ENCODE measurements at regions not wholly inside any gene's neighbourhood (a gene's known extent, or its start where the extent isn't known, plus 50 kb on each side); places are given as distances from the start of the nearest gene placed in this dataset.

DNA sequence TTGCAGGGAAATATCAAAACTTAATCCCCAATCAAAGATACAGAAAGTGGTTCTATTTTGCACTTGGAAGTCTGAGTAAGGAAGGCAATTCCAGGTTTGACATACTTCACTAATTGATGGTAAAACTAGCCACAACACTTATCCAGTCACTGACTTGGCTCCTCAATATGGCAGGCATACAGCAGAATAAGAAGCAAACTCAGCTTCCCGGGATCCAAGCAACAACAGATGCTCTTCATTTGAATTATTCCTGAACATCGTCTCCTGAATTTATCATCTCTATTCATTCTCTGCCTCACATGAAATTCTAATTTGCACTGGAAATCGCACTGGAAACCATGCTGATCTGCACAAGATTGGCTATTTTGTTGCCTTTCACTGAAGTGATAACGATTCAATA is 629.6 kb downstream of the PRELID2 start:
- DNase-seq (ENCODE audit: low read depth): no peak
- TF ChIP-seq, protein P1, sequence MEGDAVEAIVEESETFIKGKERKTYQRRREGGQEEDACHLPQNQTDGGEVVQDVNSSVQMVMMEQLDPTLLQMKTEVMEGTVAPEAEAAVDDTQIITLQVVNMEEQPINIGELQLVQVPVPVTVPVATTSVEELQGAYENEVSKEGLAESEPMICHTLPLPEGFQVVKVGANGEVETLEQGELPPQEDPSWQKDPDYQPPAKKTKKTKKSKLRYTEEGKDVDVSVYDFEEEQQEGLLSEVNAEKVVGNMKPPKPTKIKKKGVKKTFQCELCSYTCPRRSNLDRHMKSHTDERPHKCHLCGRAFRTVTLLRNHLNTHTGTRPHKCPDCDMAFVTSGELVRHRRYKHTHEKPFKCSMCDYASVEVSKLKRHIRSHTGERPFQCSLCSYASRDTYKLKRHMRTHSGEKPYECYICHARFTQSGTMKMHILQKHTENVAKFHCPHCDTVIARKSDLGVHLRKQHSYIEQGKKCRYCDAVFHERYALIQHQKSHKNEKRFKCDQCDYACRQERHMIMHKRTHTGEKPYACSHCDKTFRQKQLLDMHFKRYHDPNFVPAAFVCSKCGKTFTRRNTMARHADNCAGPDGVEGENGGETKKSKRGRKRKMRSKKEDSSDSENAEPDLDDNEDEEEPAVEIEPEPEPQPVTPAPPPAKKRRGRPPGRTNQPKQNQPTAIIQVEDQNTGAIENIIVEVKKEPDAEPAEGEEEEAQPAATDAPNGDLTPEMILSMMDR (IDR thresholded peaks at IDR 0.05; ENCODE audit: control insufficient read depth, insufficient read depth, low read depth, low read length, missing control alignments): no peak
- no peak overlapping the region for H3K4me3 ChIP-seq (ENCODE audit: control insufficient read depth, low read depth, low read length)

DNA sequence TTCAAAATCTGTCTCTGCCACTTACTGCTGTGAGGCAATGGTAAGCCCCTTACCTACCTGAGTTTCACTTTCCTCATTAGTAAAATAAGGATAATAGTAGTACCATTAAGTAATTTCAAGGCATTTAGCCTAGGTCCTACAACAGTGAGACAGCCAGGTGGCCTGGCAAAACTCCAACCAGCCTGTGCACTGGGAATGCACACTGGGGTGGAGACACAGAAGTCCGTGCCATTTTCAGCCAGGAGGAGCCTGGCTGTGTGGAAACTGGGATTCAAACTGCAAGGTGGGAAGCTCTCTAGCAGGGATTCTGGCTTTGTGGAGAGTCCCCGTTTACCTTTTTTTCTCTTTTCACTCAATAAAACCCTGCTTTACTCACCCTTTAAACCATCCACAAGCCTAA is 630.4 kb downstream of the PRELID2 start:
- DNase-seq (ENCODE audit: low read depth): no peak
- TF ChIP-seq, protein P1 (IDR thresholded peaks at IDR 0.05; ENCODE audit: control insufficient read depth, insufficient read depth, low read depth, low read length, missing control alignments): no peak

DNA sequence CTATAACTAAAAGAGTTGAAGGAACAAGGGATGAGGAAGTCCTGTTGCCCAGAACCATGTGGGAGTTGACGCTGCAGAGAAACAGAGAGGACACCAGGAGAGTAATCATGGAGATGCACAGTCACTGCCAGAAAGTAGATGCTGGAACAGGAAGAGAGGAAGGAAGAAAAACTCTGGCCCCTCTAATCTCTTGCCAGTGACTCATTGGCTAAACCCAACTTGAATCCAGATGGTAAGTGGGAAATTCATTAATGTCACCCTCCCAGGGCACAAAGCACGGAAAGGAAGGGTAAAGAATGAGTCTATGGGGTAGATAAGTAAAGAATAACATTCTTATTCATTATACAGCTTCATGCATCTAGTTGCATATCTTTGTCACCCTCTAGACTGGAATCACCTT is 631.9 kb downstream of the PRELID2 start:
- DNase-seq (ENCODE audit: low read depth): no peak
- TF ChIP-seq, protein P1 (IDR thresholded peaks at IDR 0.05; ENCODE audit: control insufficient read depth, insufficient read depth, low read depth, low read length, missing control alignments): no peak
- no peak overlapping the region for H3K4me3 ChIP-seq (ENCODE audit: control insufficient read depth, low read depth, low read length)

More for the DNA sequence above, 630.4 kb downstream of the PRELID2 start:
- H3K4me3 ChIP-seq (ENCODE audit: control insufficient read depth, low read depth, low read length): no peak overlapping the region

DNA sequence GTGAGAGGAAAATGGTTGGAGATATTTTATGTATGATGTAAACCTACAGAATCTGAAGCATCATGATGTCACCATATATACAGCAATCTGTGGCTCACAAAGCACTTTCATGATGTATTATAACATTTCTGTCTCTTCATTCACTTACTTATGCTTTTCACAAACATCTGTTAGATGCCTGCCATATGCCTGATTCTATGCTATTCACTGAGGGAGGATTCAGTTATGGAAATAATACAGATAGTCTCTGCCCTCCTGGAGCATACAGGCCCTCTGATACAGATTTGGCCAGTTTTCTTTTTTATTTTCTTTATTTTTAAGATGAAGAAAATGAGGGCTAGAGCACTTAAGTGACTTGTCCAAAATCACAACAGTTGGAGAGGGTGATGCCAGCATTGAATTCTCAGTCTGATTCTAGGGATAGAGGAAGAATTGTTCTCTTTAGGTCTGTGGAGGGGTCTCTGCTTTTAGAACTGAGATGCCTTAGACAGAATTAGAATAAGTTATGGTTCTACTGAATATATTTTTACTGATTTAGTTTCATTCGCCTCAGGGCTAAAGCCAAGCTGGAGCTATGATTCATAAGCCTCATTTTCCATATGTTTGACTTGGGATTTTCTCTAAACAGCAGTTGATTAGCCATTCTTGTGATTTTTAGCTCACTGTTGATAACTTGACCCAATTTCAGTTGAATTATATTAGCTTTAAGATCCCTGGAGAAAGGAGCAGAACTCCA is 636.4 kb downstream of the PRELID2 start:
- H3K4me3 ChIP-seq (ENCODE audit: control insufficient read depth, low read depth, low read length): no peak overlapping the region
- TF ChIP-seq, protein P1 (IDR thresholded peaks at IDR 0.05; ENCODE audit: control insufficient read depth, insufficient read depth, low read depth, low read length, missing control alignments): no peak
- DNase-seq (ENCODE audit: low read depth): no peak

DNA sequence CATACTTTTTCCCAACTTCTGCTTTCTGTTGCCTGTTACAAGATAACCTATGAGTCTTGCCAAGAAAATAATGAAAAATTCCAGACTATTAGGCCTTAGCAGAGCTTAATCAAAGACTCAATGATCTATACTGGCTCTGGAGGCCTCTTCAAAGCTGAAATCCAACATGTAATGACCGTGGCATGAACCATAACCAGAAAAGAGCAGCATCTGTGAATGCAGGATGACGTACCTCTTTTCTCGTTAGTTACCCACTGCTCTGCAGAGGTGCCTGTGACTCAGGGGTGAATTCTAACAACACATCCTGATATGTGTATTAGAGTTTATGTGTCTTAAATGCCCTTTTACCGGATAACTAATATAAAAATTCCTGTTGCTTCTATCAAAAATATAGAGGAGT is 645.4 kb downstream of the PRELID2 start:
- DNase-seq (ENCODE audit: low read depth): no peak
- no peak overlapping the region for H3K4me3 ChIP-seq (ENCODE audit: control insufficient read depth, low read depth, low read length)
- TF ChIP-seq, protein P1 (IDR thresholded peaks at IDR 0.05; ENCODE audit: control insufficient read depth, insufficient read depth, low read depth, low read length, missing control alignments): no peak

DNA sequence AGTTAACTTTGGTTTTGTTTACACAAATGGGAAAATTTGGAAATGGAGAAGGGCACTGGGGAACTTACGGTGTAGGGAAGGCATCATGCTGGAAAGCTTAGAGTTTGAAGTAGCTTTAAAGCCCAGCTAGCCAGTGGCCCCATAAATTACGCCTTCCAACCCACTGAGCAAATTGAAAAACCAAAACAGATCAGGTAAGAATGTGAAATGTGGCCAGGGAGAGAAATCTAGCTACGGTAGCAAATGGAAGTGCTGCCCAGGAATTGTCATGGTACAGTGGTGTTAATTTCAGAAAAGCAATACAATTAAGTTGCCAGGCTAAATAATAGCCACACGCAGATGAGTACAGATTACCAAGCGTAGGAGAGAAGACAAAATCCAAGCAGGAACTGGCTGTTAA is 654.8 kb downstream of the PRELID2 start:
- no peak overlapping the region for H3K4me3 ChIP-seq (ENCODE audit: control insufficient read depth, low read depth, low read length)
- DNase-seq (ENCODE audit: low read depth): no peak
- TF ChIP-seq, protein P1 (IDR thresholded peaks at IDR 0.05; ENCODE audit: control insufficient read depth, insufficient read depth, low read depth, low read length, missing control alignments): no peak

Data from AG09309 (cell line).